ENCODE measurements at regions not wholly inside any gene's neighbourhood (a gene's known extent, or its start where the extent isn't known, plus 50 kb on each side); places are given as distances from the start of the nearest gene placed in this dataset.

DNA sequence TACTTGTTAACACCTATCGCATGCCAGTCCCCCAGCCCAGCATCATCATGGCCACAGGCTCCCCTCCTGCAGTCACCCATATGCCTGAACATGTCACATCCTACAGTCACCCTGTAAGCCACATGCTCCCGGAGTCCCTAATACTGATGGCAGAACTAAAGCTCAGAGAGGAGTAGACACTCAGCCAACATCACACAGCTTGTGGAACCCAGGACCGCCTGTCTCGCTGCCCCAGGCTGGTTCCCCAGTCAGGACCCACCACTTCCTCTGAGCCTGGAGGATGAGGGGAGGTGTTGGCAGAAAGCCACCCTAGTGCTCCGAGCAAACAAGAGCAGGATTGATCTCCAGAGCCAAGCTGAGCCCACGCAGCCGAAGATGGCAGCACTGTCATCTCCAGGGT lies 85.0 kb upstream of the MYL10 start:
- TF ChIP-seq, protein P1, sequence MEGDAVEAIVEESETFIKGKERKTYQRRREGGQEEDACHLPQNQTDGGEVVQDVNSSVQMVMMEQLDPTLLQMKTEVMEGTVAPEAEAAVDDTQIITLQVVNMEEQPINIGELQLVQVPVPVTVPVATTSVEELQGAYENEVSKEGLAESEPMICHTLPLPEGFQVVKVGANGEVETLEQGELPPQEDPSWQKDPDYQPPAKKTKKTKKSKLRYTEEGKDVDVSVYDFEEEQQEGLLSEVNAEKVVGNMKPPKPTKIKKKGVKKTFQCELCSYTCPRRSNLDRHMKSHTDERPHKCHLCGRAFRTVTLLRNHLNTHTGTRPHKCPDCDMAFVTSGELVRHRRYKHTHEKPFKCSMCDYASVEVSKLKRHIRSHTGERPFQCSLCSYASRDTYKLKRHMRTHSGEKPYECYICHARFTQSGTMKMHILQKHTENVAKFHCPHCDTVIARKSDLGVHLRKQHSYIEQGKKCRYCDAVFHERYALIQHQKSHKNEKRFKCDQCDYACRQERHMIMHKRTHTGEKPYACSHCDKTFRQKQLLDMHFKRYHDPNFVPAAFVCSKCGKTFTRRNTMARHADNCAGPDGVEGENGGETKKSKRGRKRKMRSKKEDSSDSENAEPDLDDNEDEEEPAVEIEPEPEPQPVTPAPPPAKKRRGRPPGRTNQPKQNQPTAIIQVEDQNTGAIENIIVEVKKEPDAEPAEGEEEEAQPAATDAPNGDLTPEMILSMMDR (conservative IDR thresholded peaks at IDR 0.05): no peak
- H3K4me1 Mint-ChIP-seq: no peaks in the 10 kb centered on the region
- H3K36me3 Mint-ChIP-seq (ENCODE audit: low read depth): no peaks in the 10 kb centered on the region
- Histone ChIP-seq H3K9me3 (ENCODE audit: control insufficient read depth, low read length) (no peaks in the 10 kb centered on the region), H3K4me1 (ENCODE audit: control insufficient read depth, insufficient read depth, low read length) (no peaks in the 10 kb centered on the region), H3K36me3 (ENCODE audit: control insufficient read depth, insufficient read depth, low read length) (no peaks in the 10 kb centered on the region), H3K9ac (ENCODE audit: extremely low read depth, low read length, poor library complexity, severe bottlenecking) (no peak overlapping the region), H3K4me3 (ENCODE audit: low read length) (no peak overlapping the region), H3K27ac (ENCODE audit: low read depth, low read length) (no peak overlapping the region), H3K27me3 (ENCODE audit: control insufficient read depth, insufficient read depth, low read length, poor library complexity, severe bottlenecking) (no peaks in the 10 kb centered on the region)
- no peak overlapping the region for H3K4me3 Mint-ChIP-seq
- WGBS, 2 experiments (ENCODE audit: insufficient coverage in 1 of 2, insufficient read length in 1 of 2): 92 to 98% methylated on average over 4 to 7 of the region's 7 CpGs
- DNase-seq: no peak
- H3K27ac Mint-ChIP-seq: no peak overlapping the region
- H3K9me3 Mint-ChIP-seq: no peaks in the 10 kb centered on the region
- no peaks in the 10 kb centered on the region for H3K27me3 Mint-ChIP-seq (ENCODE audit: insufficient read depth)

DNA sequence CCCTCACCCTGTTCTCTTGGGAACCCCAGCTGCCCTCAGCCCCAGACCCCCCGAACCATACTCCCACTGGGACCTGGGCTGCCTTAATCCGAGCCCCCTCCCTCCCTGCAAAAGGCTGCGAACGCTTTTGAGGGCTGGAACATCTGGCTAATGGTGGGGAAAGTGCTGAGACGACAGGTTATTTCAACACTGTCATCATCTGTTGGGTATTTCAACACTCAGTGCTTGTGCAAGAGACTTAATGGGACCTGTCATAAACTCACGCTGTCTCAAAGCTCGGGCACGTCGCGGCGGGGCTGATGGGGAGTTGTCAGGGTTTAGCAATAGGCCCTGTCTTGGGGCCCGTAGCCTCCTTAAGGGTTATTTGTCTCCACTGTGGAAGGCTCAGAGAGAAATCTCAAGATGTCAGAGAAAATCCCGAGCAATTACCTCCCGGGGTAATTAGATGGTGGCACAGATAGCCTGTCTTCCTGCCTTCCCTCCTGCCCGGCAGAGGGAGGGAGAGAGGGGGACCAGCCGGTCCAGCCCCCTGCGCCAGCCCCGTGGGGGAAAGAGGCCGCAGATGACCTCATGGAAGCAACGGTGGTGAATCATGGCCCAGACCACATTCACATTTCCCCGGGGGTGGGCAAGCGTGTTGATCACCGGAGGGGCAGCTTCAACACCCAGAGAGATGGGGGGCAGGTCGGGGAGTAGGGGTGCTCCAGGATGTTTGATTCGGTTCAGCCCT lies 88.7 kb upstream of the MYL10 start:
- Histone ChIP-seq H3K27me3 (ENCODE audit: control insufficient read depth, insufficient read depth, low read length, poor library complexity, severe bottlenecking) (no peaks in the 10 kb centered on the region), H3K4me1 (ENCODE audit: control insufficient read depth, insufficient read depth, low read length) (no peaks in the 10 kb centered on the region), H3K27ac (ENCODE audit: low read depth, low read length) (peak overlapping the region; percentile 12), H3K9me3 (ENCODE audit: control insufficient read depth, low read length) (no peaks in the 10 kb centered on the region), H3K4me3 (ENCODE audit: low read length) (no peak overlapping the region), H3K9ac (ENCODE audit: extremely low read depth, low read length, poor library complexity, severe bottlenecking) (no peak overlapping the region), H3K36me3 (ENCODE audit: control insufficient read depth, insufficient read depth, low read length) (no peaks in the 10 kb centered on the region)
- Mint-ChIP-seq H3K4me1 (no peaks in the 10 kb centered on the region), H3K9me3 (no peaks in the 10 kb centered on the region), H3K27me3 (ENCODE audit: insufficient read depth) (no peaks in the 10 kb centered on the region), H3K27ac (no peak overlapping the region), H3K4me3 (no peak overlapping the region), H3K36me3 (ENCODE audit: low read depth) (no peaks in the 10 kb centered on the region)
- 80 to 85% methylated on average over 17 to 25 of the region's 25 CpGs for WGBS, 2 experiments (ENCODE audit: insufficient coverage in 1 of 2, insufficient read length in 1 of 2)
- DNase-seq: no peak
- TF ChIP-seq, protein P1 (conservative IDR thresholded peaks at IDR 0.05): no peak

DNA sequence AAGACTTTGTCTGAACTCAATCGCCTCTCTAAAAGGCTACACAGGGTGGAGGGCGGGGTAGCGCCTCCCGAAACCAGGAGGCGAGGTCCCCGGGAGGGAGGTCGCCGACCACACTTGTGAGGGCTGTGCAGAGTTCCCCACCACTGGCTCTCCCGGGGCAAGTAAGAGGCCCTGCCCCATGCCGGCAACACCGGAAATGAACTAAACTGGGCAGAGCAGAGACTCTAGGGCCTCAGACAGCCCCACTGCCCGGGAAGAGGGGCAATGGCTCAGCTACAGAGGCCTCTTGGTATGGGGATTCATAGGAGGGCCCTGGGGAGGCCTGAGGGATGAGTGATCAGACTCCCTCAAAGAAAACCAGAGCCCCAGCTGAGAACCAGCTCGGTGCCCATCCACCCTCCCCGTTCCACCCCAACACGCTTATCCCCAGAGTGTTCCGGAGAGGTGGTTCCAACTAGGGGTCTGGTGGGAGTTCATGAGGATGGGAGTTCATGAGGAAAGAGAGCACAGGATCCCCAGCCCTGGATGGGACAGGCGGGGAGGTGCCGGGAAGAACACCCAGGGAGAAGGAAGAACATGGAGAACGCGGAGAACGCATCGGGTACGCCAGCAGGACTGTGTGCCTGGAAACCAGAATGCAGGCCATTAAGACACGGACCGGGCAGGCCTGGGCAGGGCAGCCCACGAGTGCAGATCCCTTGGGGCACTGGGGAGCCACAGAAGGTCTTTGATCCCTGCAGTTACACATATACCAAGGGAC lies 89.4 kb upstream of the MYL10 start:
- no peaks in the 10 kb centered on the region for H3K4me1 Mint-ChIP-seq
- peaks cover 5% of the 10 kb centered on the region for H3K9me3 Mint-ChIP-seq
- H3K27ac ChIP-seq (ENCODE audit: low read depth, low read length): no peak overlapping the region
- no peak overlapping the region for H3K27ac Mint-ChIP-seq
- no peaks in the 10 kb centered on the region for H3K36me3 Mint-ChIP-seq (ENCODE audit: low read depth)
- H3K27me3 Mint-ChIP-seq (ENCODE audit: insufficient read depth): no peaks in the 10 kb centered on the region
- WGBS, 2 experiments (ENCODE audit: insufficient coverage in 1 of 2, insufficient read length in 1 of 2): 87 to 88% methylated on average over 14 to 26 of the region's 26 CpGs
- H3K36me3 ChIP-seq (ENCODE audit: control insufficient read depth, insufficient read depth, low read length): no peaks in the 10 kb centered on the region
- TF ChIP-seq, protein P1 (conservative IDR thresholded peaks at IDR 0.05): no peak
- H3K4me3 ChIP-seq (ENCODE audit: low read length): no peak overlapping the region
- H3K27me3 ChIP-seq (ENCODE audit: control insufficient read depth, insufficient read depth, low read length, poor library complexity, severe bottlenecking): no peaks in the 10 kb centered on the region
- H3K4me1 ChIP-seq (ENCODE audit: control insufficient read depth, insufficient read depth, low read length): no peaks in the 10 kb centered on the region
- H3K9me3 ChIP-seq (ENCODE audit: control insufficient read depth, low read length): no peaks in the 10 kb centered on the region
- H3K9ac ChIP-seq (ENCODE audit: extremely low read depth, low read length, poor library complexity, severe bottlenecking): no peak overlapping the region
- H3K4me3 Mint-ChIP-seq: no peak overlapping the region
- no peak for DNase-seq

All from endodermal cell (in vitro differentiated cells).